ENCODE measurements at regions not wholly inside any gene's neighbourhood (a gene's known extent, or its start where the extent isn't known, plus 50 kb on each side); places are given as distances from the start of the nearest gene placed in this dataset.

DNA sequence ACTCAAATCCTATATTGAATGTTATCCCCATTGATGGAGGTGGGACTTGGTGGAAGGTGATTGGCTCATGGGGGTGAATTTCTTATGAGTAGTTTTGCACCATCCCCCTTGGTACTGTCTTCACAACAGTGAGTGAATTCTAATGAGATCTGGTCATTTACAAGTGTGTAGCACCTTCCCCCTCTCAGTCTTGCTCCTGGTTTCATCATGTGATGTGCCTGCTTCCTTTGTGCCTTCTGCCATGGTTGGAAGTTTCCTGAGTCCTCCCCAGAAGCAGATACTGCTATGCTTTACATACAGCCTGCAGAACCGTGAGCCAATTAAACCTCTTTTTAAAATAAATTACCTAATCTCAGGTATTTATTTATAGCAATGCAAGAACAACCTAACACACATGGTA is 302.4 kb upstream of the KITLG start:
- H3K9ac ChIP-seq (ENCODE audit: insufficient read depth in 1 of 2, low read length in 2 of 2) = no peak overlapping the region
- ATAC-seq (ENCODE audit: insufficient read depth, low FRiP score) (no peak), DNase-seq (no peak)
- no peak overlapping the region for H3K4me3 ChIP-seq
- 90 to 94% methylated on average over 1 of the region's 1 CpG for WGBS, 2 donors
- no peak overlapping the region for H3K27ac ChIP-seq (ENCODE audit: low read depth in 1 of 2, low read length in 1 of 2)
- no peaks in the 10 kb centered on the region for H3K36me3 ChIP-seq (ENCODE audit: control insufficient read depth in 4 of 4, insufficient read depth in 4 of 4, low read length in 4 of 4)
- no peaks in the 10 kb centered on the region for H3K27me3 ChIP-seq (ENCODE audit: control insufficient read depth in 3 of 3, insufficient read depth in 3 of 3, low read length in 2 of 3)
- H3K9me3 ChIP-seq (ENCODE audit: control insufficient read depth in 4 of 4, insufficient read depth in 3 of 4, low read length in 3 of 4) = no peaks in the 10 kb centered on the region
- TF ChIP-seq, protein P1, sequence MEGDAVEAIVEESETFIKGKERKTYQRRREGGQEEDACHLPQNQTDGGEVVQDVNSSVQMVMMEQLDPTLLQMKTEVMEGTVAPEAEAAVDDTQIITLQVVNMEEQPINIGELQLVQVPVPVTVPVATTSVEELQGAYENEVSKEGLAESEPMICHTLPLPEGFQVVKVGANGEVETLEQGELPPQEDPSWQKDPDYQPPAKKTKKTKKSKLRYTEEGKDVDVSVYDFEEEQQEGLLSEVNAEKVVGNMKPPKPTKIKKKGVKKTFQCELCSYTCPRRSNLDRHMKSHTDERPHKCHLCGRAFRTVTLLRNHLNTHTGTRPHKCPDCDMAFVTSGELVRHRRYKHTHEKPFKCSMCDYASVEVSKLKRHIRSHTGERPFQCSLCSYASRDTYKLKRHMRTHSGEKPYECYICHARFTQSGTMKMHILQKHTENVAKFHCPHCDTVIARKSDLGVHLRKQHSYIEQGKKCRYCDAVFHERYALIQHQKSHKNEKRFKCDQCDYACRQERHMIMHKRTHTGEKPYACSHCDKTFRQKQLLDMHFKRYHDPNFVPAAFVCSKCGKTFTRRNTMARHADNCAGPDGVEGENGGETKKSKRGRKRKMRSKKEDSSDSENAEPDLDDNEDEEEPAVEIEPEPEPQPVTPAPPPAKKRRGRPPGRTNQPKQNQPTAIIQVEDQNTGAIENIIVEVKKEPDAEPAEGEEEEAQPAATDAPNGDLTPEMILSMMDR (IDR thresholded peaks at IDR 0.05; ENCODE audit: control extremely low read depth, extremely low read depth) = no peak
- peaks cover 0 to 1% (median 0%) of the 10 kb centered on the region in 5 donors for H3K4me1 ChIP-seq (ENCODE audit: control insufficient read depth in 5 of 5, insufficient read depth in 5 of 5, low read length in 5 of 5)

DNA sequence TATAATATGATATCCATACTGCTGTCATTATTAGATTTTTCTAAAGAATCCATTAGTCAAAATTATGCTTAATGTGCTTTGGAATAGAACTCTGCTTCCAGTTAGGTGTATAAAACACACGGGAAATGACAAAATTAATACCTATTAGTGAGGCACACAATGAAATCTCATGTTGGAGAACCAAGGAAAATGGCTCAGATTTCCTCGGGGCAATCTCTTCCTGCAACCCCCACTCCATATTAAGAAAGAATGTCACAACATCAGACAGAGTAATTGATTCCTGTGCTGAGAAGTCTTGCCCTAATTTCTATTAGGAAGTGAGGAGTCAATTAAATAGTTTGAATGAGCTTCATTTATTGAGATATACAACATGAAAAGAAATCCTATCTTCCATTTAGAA is 299.8 kb upstream of the KITLG start:
- ATAC-seq (ENCODE audit: insufficient read depth, low FRiP score) (no peak), DNase-seq (no peak)
- Histone ChIP-seq H3K36me3 (ENCODE audit: control insufficient read depth in 4 of 4, insufficient read depth in 4 of 4, low read length in 4 of 4) (no peaks in the 10 kb centered on the region), H3K9ac (ENCODE audit: insufficient read depth in 1 of 2, low read length in 2 of 2) (no peak overlapping the region), H3K4me1 (ENCODE audit: control insufficient read depth in 5 of 5, insufficient read depth in 5 of 5, low read length in 5 of 5) (no peaks in the 10 kb centered on the region), H3K4me3 (no peak overlapping the region), H3K27me3 (ENCODE audit: control insufficient read depth in 3 of 3, insufficient read depth in 3 of 3, low read length in 2 of 3) (peaks cover 0 to 2% (median 0%) of the 10 kb centered on the region in 3 donors), H3K9me3 (ENCODE audit: control insufficient read depth in 4 of 4, insufficient read depth in 3 of 4, low read length in 3 of 4) (no peaks in the 10 kb centered on the region), H3K27ac (ENCODE audit: low read depth in 1 of 2, low read length in 1 of 2) (no peak overlapping the region)
- TF ChIP-seq, protein P1 (IDR thresholded peaks at IDR 0.05; ENCODE audit: control extremely low read depth, extremely low read depth) = no peak
- 83 to 84% methylated on average over 2 of the region's 2 CpGs for WGBS, 2 donors

DNA sequence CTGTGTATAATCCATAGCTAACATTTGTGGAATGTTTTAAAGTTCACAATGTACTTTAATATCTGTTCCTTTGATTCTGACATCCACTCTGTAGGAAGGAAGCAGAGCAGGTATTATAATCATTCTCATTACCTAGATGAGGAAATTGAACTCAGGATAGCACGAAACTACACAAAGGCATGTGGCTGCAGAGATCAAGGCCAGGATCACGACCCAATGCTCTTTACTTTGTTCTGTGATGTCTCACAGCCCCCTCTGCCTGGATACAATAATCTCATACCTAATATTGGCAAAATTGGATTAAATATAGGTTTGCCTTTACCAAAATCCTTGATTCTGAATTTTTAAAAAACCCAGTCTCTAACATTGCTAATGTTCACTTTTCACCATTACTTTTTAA is 298.0 kb upstream of the KITLG start:
- H3K4me1 ChIP-seq (ENCODE audit: control insufficient read depth in 5 of 5, insufficient read depth in 5 of 5, low read length in 5 of 5) = no peaks in the 10 kb centered on the region
- no peaks in the 10 kb centered on the region for H3K9me3 ChIP-seq (ENCODE audit: control insufficient read depth in 4 of 4, insufficient read depth in 3 of 4, low read length in 3 of 4)
- H3K4me3 ChIP-seq = no peak overlapping the region
- DNase-seq (no peak), ATAC-seq (ENCODE audit: insufficient read depth, low FRiP score) (no peak)
- no peak overlapping the region for H3K27ac ChIP-seq (ENCODE audit: low read depth in 1 of 2, low read length in 1 of 2)
- peaks cover 0 to 2% (median 0%) of the 10 kb centered on the region in 3 donors for H3K27me3 ChIP-seq (ENCODE audit: control insufficient read depth in 3 of 3, insufficient read depth in 3 of 3, low read length in 2 of 3)
- TF ChIP-seq, protein P1 (IDR thresholded peaks at IDR 0.05; ENCODE audit: control extremely low read depth, extremely low read depth) = no peak
- no peaks in the 10 kb centered on the region for H3K36me3 ChIP-seq (ENCODE audit: control insufficient read depth in 4 of 4, insufficient read depth in 4 of 4, low read length in 4 of 4)
- WGBS, 2 donors = 81 to 89% methylated on average over 2 of the region's 2 CpGs
- no peak overlapping the region for H3K9ac ChIP-seq (ENCODE audit: insufficient read depth in 1 of 2, low read length in 2 of 2)

DNA sequence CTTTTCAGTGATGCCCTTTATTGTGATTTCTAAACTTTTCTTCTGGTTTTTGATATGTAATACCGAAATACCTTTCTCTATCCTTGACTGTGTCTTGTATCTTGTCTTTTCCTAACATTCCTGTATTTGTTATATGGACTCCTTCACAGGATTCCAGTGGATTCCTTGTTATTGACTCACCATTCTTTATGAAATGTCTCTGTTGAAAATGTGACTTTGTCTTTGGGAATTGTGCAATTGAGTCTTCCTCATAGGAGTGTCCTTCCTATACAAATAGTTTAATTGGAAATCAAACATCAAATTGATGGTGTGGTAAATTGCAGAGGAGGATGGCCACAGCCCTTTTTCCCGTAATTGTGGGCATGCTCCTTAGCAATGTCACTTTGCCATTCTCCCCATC is 296.6 kb upstream of the KITLG start:
- ATAC-seq (ENCODE audit: insufficient read depth, low FRiP score) = no peak
- H3K27me3 ChIP-seq (ENCODE audit: control insufficient read depth in 3 of 3, insufficient read depth in 3 of 3, low read length in 2 of 3) = peaks cover 0 to 2% (median 0%) of the 10 kb centered on the region in 3 donors
- DNase-seq = no peak
- H3K27ac ChIP-seq (ENCODE audit: low read depth in 1 of 2, low read length in 1 of 2) = no peak overlapping the region
- WGBS, 2 donors = 93 to 96% methylated on average over 2 of the region's 2 CpGs
- no peak overlapping the region for H3K4me3 ChIP-seq
- no peaks in the 10 kb centered on the region for H3K9me3 ChIP-seq (ENCODE audit: control insufficient read depth in 4 of 4, insufficient read depth in 3 of 4, low read length in 3 of 4)
- TF ChIP-seq, protein P1 (IDR thresholded peaks at IDR 0.05; ENCODE audit: control extremely low read depth, extremely low read depth) = no peak
- H3K9ac ChIP-seq (ENCODE audit: insufficient read depth in 1 of 2, low read length in 2 of 2) = no peak overlapping the region
- no peaks in the 10 kb centered on the region for H3K4me1 ChIP-seq (ENCODE audit: control insufficient read depth in 5 of 5, insufficient read depth in 5 of 5, low read length in 5 of 5)
- no peaks in the 10 kb centered on the region for H3K36me3 ChIP-seq (ENCODE audit: control insufficient read depth in 4 of 4, insufficient read depth in 4 of 4, low read length in 4 of 4)

Data from lung (tissue), 11 donors.